HG03025 (cell line): ENCODE measurements at regions not wholly inside any gene's neighbourhood (a gene's known extent, or its start where the extent isn't known, plus 50 kb on each side); places are given as distances from the start of the nearest gene placed in this dataset.

Source experiments
- ATAC-seq: cut with Tn5 transposase; IDR thresholded peaks from one replicate; pipeline ENCODE4 v1.9.1; 2021; ENCODE audit warnings: mild to moderate bottlenecking, moderate library complexity; ENCODE audit not compliant: unreplicated experiment, low FRiP score

DNA sequence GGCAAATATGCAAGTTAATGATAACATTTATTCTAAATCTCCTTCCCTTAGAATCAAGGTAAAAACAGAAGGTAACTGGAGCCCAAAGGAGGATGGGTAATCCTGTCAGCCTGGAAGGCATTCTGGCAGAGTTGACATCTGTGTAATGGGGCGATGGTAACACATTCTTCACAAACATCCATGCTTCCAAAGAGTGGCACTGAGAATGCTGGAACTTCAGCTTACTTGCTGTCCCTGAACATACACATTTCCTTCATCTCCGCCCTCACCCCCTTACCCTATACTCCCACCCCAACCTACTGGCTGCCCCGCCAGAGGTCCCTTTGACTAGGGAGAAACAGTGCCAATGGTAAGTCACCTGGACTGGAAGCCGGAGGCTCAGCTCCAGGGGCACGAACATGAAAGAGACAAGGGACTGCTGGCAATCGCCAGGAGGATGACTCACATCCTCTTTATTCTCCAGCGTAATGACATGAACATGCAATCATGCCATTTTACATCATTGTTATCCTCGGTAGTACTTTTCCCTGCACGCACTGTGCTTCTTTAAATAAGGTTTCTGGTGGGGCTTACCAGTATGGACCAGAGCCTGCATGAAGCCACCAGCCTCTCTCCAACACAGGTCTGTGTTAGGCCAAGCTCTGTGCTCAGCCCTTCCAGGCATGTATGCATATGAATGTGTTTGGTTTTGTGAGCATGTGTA lies 694.2 kb upstream of the TENM3 start:
- ATAC-seq: no peak

DNA sequence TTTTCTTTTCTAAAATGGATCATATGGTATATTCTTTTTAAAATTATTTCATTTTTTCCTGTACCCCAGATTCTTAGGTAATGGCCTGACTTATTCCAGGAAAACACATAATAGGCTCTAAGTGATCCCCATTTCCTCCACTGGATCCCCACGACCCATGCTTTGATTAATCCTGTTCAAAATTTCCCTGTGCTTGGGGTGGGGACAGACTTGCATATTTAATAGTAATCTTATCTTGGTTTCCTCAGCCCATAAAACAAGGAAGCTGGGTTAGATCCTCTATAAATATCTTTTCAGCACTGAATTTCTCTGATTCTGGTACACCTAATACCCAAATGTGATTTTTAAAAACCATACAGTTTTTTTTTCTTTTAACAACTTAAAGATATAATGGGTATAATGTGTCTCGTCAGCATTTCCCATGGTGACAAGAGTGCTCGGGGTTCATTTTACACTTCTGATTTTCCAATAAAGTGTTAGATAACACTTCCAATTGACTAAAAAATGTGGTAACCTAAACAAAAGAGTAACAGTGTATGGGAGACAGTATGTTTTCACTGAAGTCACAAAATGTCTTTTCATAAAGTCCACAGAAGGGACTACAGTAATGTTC lies 693.5 kb upstream of the TENM3 start:
- ATAC-seq: no peak

DNA sequence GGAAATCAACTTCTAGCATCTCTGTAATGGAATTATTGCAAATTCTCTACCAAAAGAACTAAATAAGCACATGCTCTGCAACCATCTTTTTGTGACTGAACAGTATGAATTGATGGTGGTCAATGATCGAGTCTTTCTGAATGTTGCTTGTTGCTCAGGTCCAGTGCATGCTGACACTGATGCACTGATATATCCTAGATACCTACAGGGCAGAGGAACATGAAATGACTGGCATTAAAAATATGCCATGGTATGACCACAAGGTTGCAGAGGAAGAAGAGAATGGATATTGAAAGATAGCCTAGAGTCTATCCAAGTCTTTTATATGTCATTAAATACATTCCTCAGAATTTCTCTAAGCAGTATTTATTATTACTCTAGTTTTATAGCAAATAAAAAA lies 692.8 kb upstream of the TENM3 start:
- no peak for ATAC-seq

DNA sequence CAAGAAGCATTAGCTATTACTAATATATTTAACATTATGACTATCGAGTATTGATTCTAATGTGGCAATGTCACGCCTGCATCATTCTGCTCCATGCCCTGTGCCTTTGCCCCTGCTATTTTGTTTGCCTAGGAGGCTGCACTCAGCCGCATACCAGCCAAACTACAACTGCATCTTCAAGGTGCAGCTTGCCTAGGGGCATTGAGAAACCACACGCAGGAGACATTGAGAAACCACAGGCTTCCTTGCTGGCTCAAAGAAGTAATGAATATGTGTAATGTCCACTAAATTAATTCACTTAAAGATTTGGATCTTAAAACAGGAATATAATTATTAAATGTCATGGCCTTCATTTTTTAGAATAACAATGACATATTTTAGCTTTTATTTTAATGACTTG lies 683.6 kb upstream of the TENM3 start:
- no peak for ATAC-seq

DNA sequence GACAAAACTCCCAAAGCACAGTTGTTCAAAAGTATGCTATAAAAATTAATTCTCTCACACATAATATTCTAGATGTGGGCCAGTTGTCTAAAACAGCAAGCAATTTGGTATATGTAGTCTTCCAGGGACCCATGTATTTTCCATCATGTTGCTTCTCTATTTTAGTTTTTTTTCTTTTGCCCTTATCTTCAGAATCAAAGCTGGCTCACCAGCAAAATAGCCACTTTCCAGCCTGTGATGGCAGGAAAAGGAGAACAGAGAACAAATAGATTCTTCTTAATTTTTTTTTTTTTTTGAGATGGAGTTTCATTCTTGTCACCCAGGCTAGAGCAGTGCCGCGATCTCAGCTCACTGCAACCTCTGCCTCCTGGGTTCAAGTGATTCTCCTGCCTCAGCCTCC lies 680.8 kb upstream of the TENM3 start:
- no peak for ATAC-seq

DNA sequence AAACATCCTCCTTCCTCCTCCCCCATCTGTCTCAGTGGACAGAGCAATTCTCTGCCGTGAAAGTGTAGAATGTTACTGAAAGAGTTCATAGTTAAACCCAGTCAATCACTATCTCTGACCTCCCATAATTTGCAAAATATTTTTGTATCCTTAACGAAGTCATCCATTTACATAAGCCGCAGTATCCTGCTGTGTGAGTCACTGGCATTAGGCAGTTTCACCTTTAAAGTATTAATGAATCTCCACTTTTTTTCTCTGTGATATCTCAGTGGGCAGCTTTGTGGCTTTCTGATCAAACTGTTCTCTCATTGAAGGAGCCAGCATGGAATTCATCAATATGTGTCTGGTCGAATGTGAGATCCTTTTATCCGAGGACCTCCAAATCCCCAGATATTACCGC lies 678.6 kb upstream of the TENM3 start:
- ATAC-seq: no peak

DNA sequence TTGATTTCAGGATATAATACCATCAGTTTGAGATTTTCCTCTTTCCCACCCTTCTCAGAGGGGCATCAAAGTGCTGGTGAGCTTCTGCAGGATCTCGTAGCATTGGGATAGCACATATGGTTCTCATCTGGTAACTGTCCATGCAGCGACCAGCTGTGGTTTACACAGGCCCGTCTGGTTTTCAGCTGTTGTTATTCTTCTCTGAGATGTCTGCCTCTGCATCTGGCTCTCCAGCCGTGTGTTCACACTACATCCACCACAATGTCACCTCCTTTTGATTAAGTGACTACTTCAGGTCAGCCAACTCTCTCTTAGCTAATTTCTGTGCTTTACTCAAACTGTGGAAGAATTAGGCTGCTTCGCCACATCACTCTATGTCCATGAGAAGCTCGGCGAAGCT lies 676.7 kb upstream of the TENM3 start:
- no peak for ATAC-seq

DNA sequence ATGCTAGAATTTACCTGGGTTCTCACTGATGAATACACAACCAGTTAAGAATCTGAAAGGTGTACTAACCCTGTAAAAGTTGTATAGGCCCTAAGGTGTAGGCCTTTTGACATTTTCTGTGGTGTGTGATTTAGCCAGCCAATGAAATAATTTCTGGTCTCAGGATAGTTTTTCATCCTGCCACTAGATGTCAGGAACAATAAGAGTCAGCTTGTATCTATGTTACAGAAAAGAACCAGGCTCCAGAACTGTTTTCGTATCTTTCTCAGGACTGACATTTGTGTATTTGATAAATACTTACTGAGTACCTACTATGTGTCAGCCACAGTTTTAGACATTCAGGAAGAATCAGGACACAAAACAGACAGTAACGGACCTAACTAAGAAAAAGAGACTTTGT lies 673.6 kb upstream of the TENM3 start:
- no peak for ATAC-seq

DNA sequence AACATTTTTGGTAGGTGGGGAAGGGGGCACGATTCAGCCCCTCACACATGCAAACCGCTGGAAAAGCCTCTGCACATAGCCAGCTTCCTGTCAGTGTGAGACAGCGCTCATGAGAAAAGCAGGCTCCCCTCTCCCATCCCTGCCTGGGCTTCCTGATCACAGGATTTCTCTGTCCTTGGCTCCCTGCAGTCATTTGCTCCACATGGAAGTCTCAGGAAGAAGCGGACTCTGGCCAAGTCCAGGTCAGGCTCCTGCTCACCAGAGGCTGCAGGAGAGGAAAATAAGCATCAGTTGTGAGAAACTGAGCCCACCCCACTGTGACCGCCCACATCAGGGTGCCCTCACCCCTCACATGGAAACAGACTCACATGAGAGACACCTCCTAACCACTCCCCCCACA lies 664.3 kb upstream of the TENM3 start:
- no peak for ATAC-seq

DNA sequence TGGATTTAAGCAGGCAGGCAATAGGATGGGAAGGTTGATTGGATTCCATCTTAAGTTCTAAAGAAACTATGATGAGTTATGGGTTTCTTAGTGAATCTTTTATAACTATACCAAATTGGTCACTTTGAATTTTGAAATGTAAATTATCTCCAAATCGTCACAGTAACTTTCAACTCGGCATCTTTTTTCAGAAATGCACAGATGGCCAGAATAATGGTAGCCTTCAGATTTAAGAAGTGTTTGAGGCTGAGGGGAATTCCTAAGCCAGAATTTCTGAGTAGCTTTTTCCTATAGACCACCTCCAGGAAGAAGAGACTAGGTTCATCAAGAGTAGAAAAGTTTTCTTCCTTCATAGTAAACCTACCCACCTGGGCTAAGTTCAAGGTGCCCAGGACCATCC lies 663.7 kb upstream of the TENM3 start:
- ATAC-seq: no peak

DNA sequence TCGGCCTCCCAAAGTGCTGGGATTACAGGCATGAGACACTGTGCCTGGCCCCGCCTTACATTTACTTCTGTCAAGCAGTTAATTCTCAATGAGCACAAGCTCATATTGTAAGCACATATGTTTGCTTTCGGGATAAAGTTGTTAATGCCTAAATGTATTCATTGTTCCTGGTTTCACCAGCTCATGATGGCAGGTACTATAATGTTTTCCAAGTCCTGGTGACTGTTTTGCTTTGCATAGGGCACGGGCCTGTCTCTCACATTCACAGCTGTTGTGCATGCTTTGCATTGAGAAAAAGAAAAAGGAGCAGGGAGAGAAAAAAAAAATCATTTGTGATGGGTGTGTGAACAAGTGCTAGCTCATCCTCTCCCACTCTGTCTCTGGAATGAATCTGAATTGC lies 661.2 kb upstream of the TENM3 start:
- no peak for ATAC-seq

DNA sequence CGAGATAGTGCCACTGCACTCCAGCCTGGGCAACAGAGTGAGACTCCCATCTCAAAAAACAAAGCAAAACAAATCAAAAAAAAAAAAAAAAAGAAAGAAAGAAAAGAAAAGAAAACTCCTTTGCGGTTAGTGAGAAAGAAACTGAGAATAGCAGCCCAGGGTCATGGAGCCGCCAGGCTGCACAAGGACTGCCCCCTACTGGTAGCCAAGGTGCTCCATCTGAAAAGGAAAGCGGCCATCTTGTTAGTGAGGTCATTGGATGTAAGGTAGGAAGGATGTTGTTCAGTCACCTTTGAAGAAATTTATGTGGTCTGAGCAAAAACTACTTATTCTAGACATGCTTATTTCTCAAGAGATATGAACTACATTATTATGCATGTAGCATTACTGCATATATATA lies 660.6 kb upstream of the TENM3 start:
- ATAC-seq: no peak

DNA sequence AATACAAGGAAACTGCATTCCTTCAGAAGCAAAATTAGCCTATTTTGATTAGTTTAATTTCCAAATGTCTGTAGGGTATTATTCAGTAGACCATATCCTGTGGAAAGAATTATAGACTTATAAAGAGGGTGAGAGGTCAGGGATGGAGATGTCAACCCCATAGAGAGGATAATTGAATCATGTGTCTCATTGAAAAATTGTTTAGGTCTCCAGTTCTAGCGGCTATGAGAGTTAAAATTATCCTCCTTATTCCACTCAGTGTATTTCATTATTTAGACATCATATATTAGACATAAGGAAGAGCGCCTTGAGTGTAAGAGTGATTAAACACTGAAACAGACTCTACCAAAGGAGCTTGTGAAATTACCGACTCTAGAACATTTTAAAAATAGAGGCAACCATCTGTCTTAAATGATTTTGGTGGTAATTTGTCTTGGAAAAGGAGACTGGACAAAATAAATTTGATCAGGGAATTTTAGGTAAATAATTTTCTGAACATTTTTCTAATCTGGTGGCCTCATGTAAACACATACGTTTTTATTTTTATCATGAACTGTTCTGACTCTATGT lies 654.4 kb upstream of the TENM3 start:
- no peak for ATAC-seq

DNA sequence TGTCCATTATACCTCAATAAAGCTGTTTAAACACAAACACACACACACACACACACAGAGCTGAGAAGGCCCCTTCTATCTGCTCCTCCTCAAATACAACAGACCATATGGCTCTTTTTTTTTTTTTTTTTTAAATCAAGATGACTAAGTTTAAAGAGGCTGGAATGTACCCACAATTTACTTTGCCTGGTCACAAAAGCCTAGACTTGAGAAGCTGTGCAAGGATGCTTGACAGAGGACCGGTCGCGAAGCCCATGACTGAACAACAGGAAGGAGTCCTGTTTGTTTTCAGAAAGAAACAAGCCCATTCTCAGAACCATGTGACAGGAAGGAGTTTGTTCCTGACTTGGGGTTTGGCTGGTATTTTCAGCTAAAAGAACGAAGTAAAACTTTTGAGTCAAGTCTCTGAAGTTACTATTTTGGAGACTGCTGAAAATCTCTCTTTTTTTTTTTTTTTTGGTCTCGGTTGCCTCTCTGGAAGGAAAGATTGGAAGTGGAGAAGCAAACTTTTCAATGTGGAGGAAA lies 650.9 kb upstream of the TENM3 start:
- ATAC-seq: no peak

DNA sequence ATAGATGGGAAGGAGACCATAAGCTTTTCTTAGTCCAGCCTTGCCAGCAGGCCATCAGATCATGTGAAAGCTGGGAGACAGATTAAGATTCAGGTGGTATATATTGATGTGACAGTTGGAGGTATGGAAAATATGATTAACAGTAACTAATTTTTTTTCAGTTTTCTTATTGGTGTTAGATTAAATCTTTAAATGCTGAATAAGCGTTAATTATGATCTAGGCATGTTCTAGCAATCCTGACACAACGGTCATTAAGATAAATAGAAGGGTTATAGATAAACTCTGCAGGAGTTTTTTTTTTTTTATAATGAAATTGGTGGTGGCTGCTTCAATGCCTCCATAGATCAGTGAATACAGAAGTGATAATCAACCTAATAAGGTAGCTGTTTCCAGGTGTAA lies 649.5 kb upstream of the TENM3 start:
- no peak for ATAC-seq

DNA sequence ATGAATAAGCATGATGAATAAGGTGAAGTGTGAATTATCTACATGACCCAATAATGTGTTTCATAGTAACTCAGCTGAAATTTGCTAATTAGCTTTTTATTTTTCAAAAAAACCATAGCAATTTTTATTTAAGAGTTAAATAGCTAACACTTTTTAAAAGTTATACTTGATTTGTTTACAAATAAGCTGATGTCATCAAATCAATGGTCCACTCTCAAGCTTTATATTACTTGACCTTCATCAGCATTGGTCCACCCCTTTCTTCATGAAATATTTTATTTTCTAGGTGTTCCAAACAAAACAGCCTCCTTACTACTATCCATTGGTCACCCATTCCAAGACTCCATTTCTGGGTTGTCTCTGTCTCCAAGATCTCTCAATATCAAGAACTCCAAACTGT lies 649.0 kb upstream of the TENM3 start:
- ATAC-seq: no peak

DNA sequence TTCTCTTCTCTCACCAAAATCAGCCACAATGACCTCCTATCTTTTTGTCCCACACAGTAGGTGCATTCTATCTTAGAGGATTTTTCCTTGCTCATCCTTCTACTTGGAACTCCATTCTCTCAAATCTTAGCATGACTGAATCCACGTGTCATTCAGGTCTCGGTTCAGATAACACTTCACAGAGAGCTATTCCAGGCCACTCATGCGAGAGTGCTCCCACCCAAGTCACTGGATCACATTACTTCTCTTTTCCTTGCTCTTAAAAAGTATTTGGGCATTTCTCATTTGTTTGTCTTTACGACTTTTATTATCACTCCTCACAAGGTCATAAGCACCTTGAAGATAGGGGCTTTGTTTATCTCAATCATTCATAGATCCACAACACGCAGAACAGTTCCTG lies 647.5 kb upstream of the TENM3 start:
- ATAC-seq: no peak

DNA sequence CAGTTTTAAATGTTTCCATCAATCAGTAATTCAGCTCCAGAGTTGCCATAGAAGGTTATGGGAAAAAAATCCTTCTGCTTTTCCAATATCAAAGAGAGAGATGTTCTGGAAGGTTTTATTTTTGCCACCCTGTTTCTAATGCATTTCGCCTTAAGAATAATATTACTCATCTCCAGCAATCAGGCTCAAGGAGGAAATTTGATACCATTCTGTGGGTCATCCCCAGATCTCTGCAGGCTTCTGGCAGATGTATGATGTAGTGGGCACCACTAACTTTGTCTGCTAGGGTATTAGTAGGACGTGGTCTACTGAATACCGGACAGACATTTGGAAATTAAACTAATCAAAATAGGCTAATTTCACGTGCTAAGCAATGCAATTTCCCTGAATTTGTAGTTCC lies 645.4 kb upstream of the TENM3 start:
- no peak for ATAC-seq

DNA sequence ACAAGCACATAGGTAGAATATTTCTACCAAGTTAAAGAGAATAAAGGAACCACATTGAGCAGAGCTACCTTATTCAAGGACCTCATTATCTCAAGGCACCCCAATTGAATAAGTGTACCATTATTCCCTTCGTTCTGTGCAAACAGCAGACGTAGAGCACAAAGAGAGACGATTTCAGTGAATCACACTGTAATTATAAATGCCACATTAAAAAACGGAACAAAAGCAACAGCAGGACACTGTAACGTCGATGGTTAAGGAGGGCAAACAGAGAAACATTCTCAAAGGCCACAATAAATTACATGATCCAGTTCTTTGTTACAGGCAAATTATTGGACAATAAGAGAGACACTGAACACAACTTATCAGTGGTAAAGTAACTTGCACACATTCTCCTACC lies 644.1 kb upstream of the TENM3 start:
- no peak for ATAC-seq

DNA sequence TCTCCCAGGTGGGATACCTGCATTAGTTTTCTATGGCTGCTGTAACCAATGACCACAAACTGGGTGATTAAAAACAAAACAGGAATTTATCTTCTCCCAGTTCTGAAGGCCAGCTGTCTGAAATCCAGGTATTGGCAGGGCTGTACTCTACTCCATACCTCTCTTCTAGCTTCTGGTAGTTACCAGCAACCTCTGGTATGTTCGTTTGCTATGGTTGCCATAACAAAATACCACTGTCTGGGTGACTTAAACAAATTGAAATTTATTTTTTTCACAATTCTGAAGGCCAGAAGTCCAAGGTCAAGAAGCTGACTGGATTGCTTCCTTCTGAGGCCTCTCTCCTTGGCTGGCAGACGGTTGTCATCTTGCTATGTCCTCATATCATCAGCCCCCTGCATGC lies 642.1 kb upstream of the TENM3 start:
- ATAC-seq: no peak

DNA sequence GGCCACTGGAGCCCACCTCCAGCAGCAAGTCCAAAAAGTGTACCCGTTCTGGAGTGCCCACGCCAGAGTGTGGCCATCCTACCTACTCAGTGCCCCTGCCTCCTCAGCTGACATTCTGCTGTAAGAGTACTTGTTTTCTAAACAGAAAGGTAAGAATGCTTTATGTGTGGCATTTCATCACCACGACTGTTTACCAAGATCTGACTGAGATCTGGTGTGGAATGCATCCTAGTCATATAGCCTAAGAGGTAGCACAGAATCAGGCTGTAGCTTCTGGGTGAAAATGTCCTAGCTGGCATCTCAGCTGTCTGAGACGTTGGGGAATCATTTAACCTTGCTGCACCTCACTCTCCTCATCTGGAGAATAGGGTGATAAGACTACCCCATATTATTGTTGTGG lies 638.7 kb upstream of the TENM3 start:
- no peak for ATAC-seq

DNA sequence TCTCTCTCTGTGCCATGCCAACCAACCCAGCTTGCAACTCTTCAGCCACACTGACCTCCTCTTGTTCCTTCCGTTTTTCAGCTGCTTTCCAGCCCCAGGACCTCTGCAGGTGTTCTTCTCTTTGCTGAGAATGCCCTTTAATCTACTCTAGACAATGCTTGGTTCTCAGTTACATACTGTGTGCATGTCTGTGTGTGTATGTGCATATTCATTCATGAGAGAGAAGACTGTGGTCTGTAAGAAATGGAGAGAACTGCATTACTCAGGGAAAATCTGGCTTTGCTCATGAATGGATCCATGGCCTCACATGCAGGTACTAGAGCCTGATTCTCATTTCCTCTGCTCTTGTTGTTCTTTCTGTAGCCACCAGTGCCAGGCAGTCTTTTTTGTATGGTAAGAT lies 636.9 kb upstream of the TENM3 start:
- no peak for ATAC-seq
